ENCODE measurements at regions not wholly inside any gene's neighbourhood (a gene's known extent, or its start where the extent isn't known, plus 50 kb on each side); places are given as distances from the start of the nearest gene placed in this dataset.

DNA sequence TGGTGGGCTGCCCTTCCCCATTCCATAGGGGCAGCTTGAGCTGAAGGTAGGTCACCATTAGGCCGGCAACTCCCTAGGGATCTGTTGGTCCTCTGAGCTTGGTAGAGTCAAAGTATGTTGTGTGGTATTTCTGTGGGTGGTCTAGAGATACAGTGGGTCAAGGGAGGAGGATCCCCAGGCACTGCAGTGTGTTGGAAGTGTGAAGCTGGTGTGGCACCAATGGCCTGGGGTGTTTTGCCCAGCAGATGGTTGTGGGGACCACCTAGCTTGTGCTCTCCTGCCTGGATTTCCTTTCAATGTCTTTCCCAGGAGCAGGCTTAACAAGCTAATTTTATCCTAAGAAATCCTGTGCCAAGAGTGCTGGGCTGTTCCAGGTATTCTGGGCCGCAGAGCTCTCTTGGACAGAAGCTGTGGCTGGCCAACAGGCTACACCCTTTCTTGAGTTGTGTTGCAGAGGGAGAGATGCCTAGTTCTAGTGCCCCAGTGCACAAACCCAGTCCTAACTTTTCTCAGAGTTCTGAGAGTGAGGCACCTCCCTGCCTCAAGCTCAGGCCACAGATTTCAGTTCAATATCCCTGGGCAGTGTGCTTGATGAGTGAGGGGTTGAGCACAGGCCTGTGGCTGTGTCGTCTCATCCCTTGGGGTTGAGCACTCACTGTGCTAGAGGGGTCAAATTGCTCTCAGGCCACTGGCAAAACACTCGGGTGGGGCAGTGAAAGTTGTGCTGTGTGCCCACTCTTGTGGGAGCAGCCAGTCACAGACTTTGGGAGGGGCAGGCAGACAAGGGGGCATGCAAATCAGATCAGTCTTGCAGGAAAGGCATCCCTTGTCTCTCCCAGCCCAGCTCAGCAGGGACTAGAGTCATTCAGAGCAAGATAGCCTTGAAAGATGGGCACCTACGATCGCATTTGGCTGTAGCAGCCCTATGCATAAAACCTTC lies 1806.1 kb upstream of the MIR17HG start:
- Histone ChIP-seq H3K36me3 (ENCODE audit: control insufficient read depth, insufficient read depth, low read length) (no peaks in the 10 kb centered on the region), H4K8ac (ENCODE audit: low read depth in 2 of 2, low read length in 2 of 2) (no peak overlapping the region), H4K5ac (ENCODE audit: low read depth, low read length) (no peak overlapping the region), H2AFZ (replicated peaks; ENCODE audit: low read length, poor library complexity) (no peak overlapping the region), H2BK20ac (ENCODE audit: low read depth, low read length) (no peak overlapping the region), H2AK9ac (replicated peaks; ENCODE audit: low read depth, low read length, poor library complexity) (no peak overlapping the region), H2AK5ac (ENCODE audit: low read depth, low read length) (no peak overlapping the region), H2BK5ac (ENCODE audit: low read depth, low read length, poor library complexity, severe bottlenecking) (no peak overlapping the region), H3K27me3 (ENCODE audit: control insufficient read depth, insufficient read depth, low read length) (no peaks in the 10 kb centered on the region), H3K9me3 (ENCODE audit: control insufficient read depth, insufficient read depth, low read length) (peaks cover 9% of the 10 kb centered on the region; the same call in 1 of the 2 replicates), H4K20me1 (ENCODE audit: insufficient read depth, low read length) (no peaks in the 10 kb centered on the region), H4K91ac (ENCODE audit: insufficient read depth, low read depth, low read length) (no peak overlapping the region), H3K56ac (ENCODE audit: extremely low read depth, insufficient read depth, low read length) (no peak overlapping the region), H3K9ac (ENCODE audit: low read depth, low read length) (no peak overlapping the region), H3K4me2 (ENCODE audit: low read depth, low read length) (no peak overlapping the region), H3K14ac (replicated peaks; ENCODE audit: low read depth, low read length) (no peak overlapping the region), H3K27ac (ENCODE audit: insufficient read depth, low read length) (no peak overlapping the region), H3K9me1 (ENCODE audit: insufficient read depth, low read length) (no peaks in the 10 kb centered on the region), H3K4ac (ENCODE audit: low read depth, low read length) (no peak overlapping the region), H3K18ac (ENCODE audit: low read depth, low read length) (no peak overlapping the region), H2BK15ac (ENCODE audit: low read depth, low read length) (no peak overlapping the region), H2BK120ac (ENCODE audit: low read depth, low read length) (no peak overlapping the region), H3K4me1 (ENCODE audit: control insufficient read depth, insufficient read depth, low read length) (no peaks in the 10 kb centered on the region), H3K23ac (ENCODE audit: low read depth, low read length) (no peak overlapping the region), H3K4me3 (ENCODE audit: insufficient read depth, low read depth, low read length) (no peak overlapping the region), H3K79me1 (ENCODE audit: low read depth in 1 of 2, low read length in 2 of 2) (no peaks in the 10 kb centered on the region)
- CTCF ChIA-PET, result no interaction called here
- in situ Hi-C loops (cut with MboI; ENCODE audit: low sequenced_read_pairs) (no loop called here), intact Hi-C loops (cut with micrococcal nuclease) (no loop called here), dilution Hi-C loops (cut with HindIII; ENCODE audit: low sequenced_read_pairs, unreplicated experiment) (no loop called here)
- TF ChIP-seq NFE2L2 (IDR thresholded peaks at IDR 0.05; ENCODE audit: low read depth, low read length), result no peak
- no peak for TF ChIP-seq MAZ (IDR thresholded peaks at IDR 0.05; ENCODE audit: borderline replicate concordance, low read depth, low read length)
- no peak for TF ChIP-seq CHD1 (IDR thresholded peaks at IDR 0.05; ENCODE audit: low read depth, low read length)
- no peak for TF ChIP-seq MXI1 (IDR thresholded peaks at IDR 0.05; ENCODE audit: borderline replicate concordance, low read depth, low read length)
- ATAC-seq (ENCODE audit: low read depth) (no peak), DNase-seq (no peak)
- no CpG with 5 or more reads among the region's 6 CpGs for WGBS, 2 experiments (ENCODE audit: extremely low coverage in 2 of 2, insufficient read length in 1 of 2)
- BruUV-seq (replicated peaks), result no TSS peak
- POLR2A ChIA-PET (ENCODE audit: unreplicated experiment), result no interaction called here

Data from IMR-90 (cell line).